WTC11 (cell line): ENCODE measurements at regions not wholly inside any gene's neighbourhood (a gene's known extent, or its start where the extent isn't known, plus 50 kb on each side); places are given as distances from the start of the nearest gene placed in this dataset.

Experiments used
- ATAC-seq: fragments of 200-7000 bp; cut with Tn5 transposase; 2 replicates; pipeline ENCODE4 v1.10.0; 2021; ENCODE audit warnings: mild to moderate bottlenecking, moderate library complexity
- CTCF ChIA-PET: fragments of 300-600 bp; sonication (Branson Sonifier 250); formaldehyde crosslinking; loops from one replicate; lab custom pipeline; 2021; ENCODE audit warnings: antibody characterized with exemption; lab: Charles Lee
- POLR2A ChIA-PET: fragments of 350-600 bp; sonication (Branson Sonifier 250); formaldehyde crosslinking; loops from one replicate; lab custom pipeline; 2021; ENCODE audit warnings: antibody characterized with exemption; lab: Charles Lee
- DNase-seq: peaks from one replicate; pipeline ENCODE4 v3.0.0; 2021; ENCODE audit warnings: low spot score
- H3K27ac Mint-ChIP-seq: 2 replicates; pipeline ENCODE4 v1.8.0; 2021; ENCODE audit warnings: mixed read lengths
- H3K27me3 Mint-ChIP-seq: 2 replicates; pipeline ENCODE4 v1.8.0; 2021; ENCODE audit warnings: low read depth, mild to moderate bottlenecking, moderate library complexity, mixed read lengths
- H3K36me3 Mint-ChIP-seq: 2 replicates; pipeline ENCODE4 v1.8.0; 2021; ENCODE audit warnings: mixed read lengths
- H3K4me1 Mint-ChIP-seq: 2 replicates; pipeline ENCODE4 v1.8.0; 2022; ENCODE audit warnings: mixed read lengths
- H3K4me3 Mint-ChIP-seq: 2 replicates; pipeline ENCODE4 v1.8.0; 2021; ENCODE audit warnings: mild to moderate bottlenecking, moderate library complexity, mixed read lengths
- H3K9me3 Mint-ChIP-seq: 2 replicates; pipeline ENCODE4 v1.8.0; 2021; ENCODE audit warnings: mixed read lengths
- FOXJ3 ChIP-seq: sonication (generic); formaldehyde crosslinking; IDR thresholded peaks from 2 replicates; pipeline ENCODE4 v1.9.0; 2021; ENCODE audit warnings: missing genetic modification reagents, mild to moderate bottlenecking, borderline replicate concordance
- JUN ChIP-seq: sonication (generic); formaldehyde crosslinking; IDR thresholded peaks from 2 replicates; pipeline ENCODE4 v1.8.0; 2023; ENCODE audit warnings: mild to moderate bottlenecking, missing genetic modification reagents
- NR1H2 ChIP-seq: sonication (generic); formaldehyde crosslinking; IDR thresholded peaks from 2 replicates; pipeline ENCODE4 v1.9.0; 2021; ENCODE audit warnings: mild to moderate bottlenecking, moderate library complexity, missing genetic modification reagents
- NR3C1 ChIP-seq: sonication (generic); formaldehyde crosslinking; conservative IDR thresholded peaks from 2 replicates; pipeline ENCODE4 v1.8.1; 2023; ENCODE audit warnings: low read depth, mild to moderate bottlenecking, missing genetic modification reagents
- PRRX2 ChIP-seq: fragments of 250-450 bp; sonication (Bioruptor Pico); IDR thresholded peaks from 2 replicates; pipeline ENCODE4 v1.8.0; 2021; ENCODE audit warnings: mild to moderate bottlenecking
- RORB ChIP-seq: fragments of 250-450 bp; sonication (Bioruptor Pico); IDR thresholded peaks from 2 replicates; pipeline ENCODE4 v1.9.0; 2021; ENCODE audit warnings: mild to moderate bottlenecking
- SMAD4 ChIP-seq: sonication (generic); formaldehyde crosslinking; IDR thresholded peaks from 2 replicates; pipeline ENCODE4 v1.8.0; 2022; ENCODE audit warnings: mild to moderate bottlenecking, missing genetic modification reagents
- SP1 ChIP-seq: sonication (generic); formaldehyde crosslinking; conservative IDR thresholded peaks from 2 replicates; pipeline ENCODE4 v1.8.1; 2022; ENCODE audit warnings: missing genetic modification reagents
- TCF7 ChIP-seq: sonication (generic); formaldehyde crosslinking; IDR thresholded peaks from 2 replicates; pipeline ENCODE4 v1.8.0; 2022; ENCODE audit warnings: mild to moderate bottlenecking, low read depth, missing genetic modification reagents, moderate library complexity
- ZNF317 ChIP-seq: sonication (generic); formaldehyde crosslinking; IDR thresholded peaks from 2 replicates; pipeline ENCODE4 v1.8.1; 2023; ENCODE audit warnings: low read depth, mild to moderate bottlenecking, moderate library complexity, missing genetic modification reagents, borderline replicate concordance
- ZNF396 ChIP-seq: fragments of 250-450 bp; sonication (Bioruptor Pico); IDR thresholded peaks from 2 replicates; pipeline ENCODE4 v1.8.0; 2021; ENCODE audit warnings: mild to moderate bottlenecking, moderate library complexity, borderline replicate concordance
- ZNF423 ChIP-seq: fragments of 250-450 bp; sonication (Bioruptor Pico); IDR thresholded peaks from 2 replicates; pipeline ENCODE4 v2.1.2; 2022; ENCODE audit warnings: mild to moderate bottlenecking, moderate library complexity
- TF ChIP-seq, protein P1 (sequence below): sonication (generic); formaldehyde crosslinking; conservative IDR thresholded peaks from 2 replicates; pipeline ENCODE4 v1.8.1; 2022; ENCODE audit warnings: mild to moderate bottlenecking, missing genetic modification reagents
- TF ChIP-seq, protein P2 (sequence below): sonication (generic); formaldehyde crosslinking; IDR thresholded peaks from 2 replicates; pipeline ENCODE4 v1.8.1; 2023; ENCODE audit warnings: mild to moderate bottlenecking, moderate library complexity, missing genetic modification reagents
- TF ChIP-seq, protein P3 (sequence below): sonication (generic); formaldehyde crosslinking; IDR thresholded peaks from 2 replicates; pipeline ENCODE4 v1.8.1; 2023; ENCODE audit warnings: mild to moderate bottlenecking, missing genetic modification reagents
- TF ChIP-seq, protein P4 (sequence below): sonication (generic); formaldehyde crosslinking; IDR thresholded peaks from 2 replicates; pipeline ENCODE4 v1.8.1; 2023; ENCODE audit warnings: mild to moderate bottlenecking, missing genetic modification reagents
- TF ChIP-seq, protein P5 (sequence below): sonication (generic); formaldehyde crosslinking; IDR thresholded peaks from 2 replicates; pipeline ENCODE4 v1.8.1; 2022; ENCODE audit warnings: low read depth, missing genetic modification reagents, borderline replicate concordance
- TF ChIP-seq, protein P6 (sequence below): fragments of 200-600 bp; IDR thresholded peaks from 2 replicates; pipeline ENCODE4 v1.8.0; 2022; ENCODE audit warnings: antibody characterized with exemption
- TF ChIP-seq, protein P7 (sequence below): sonication (generic); formaldehyde crosslinking; IDR thresholded peaks from 2 replicates; pipeline ENCODE4 v1.8.0; 2022; ENCODE audit warnings: mild to moderate bottlenecking, missing genetic modification reagents
- TF ChIP-seq, protein P8 (sequence below): fragments of 250-450 bp; sonication (Bioruptor Pico); IDR thresholded peaks from 2 replicates; pipeline ENCODE4 v1.9.0; 2021; ENCODE audit warnings: moderate library complexity, mild to moderate bottlenecking, inconsistent platforms, borderline replicate concordance
- TF ChIP-seq, protein P9 (sequence below): fragments of 250-450 bp; sonication (Bioruptor Pico); IDR thresholded peaks from 2 replicates; pipeline ENCODE4 v1.9.0; 2021; ENCODE audit warnings: mild to moderate bottlenecking, borderline replicate concordance

DNA sequence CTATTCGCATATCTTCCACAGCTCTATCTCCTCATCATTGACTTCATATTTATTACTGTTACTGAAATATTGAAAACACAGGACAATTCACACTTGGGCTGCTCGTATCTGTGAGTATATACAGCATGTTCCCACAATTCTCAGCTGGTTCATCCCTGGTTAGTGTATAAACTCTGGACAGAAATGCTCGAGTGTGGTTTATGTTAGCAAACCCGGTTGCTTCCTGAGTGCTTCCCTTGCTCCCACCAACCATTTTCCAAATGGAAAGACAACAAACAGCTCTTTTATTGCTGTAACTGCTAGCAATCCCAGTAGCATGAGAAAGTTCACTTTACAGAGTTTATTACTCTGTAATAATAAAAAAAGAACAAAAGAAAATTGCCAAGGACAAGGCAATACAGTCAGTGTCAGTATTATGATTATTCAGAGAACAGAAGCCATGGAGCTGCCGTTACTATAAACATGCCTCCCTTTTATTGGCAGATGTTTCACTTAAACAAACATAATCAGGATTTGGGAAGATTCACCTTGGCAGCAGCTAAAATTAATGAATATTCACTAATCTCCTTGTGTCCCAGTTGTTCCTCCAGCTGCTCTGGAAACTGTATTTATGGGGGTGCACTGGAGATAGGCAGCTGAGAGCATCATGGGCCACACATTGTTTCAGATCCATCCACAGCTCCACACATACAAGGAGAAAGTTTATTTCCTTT, 134.1 kb upstream of the GUCY1A1 start:
- no peak overlapping the region for H3K27ac Mint-ChIP-seq
- no peaks in the 10 kb centered on the region for H3K36me3 Mint-ChIP-seq
- DNase-seq (no peak), ATAC-seq (no peak)
- ChIA-PET CTCF (no interaction called here), POLR2A (no interaction called here)
- H3K4me1 Mint-ChIP-seq = 0 out of 2 replicates have a peak, but pooled peaks cover 5% of the 10 kb centered on the region
- H3K9me3 Mint-ChIP-seq = no peaks in the 10 kb centered on the region
- no peak overlapping the region for H3K4me3 Mint-ChIP-seq
- H3K27me3 Mint-ChIP-seq = no peaks in the 10 kb centered on the region
- TF ChIP-seq, protein P1, sequence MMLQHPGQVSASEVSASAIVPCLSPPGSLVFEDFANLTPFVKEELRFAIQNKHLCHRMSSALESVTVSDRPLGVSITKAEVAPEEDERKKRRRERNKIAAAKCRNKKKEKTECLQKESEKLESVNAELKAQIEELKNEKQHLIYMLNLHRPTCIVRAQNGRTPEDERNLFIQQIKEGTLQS (CRISPR knock-in tag) = no peak
- TF ChIP-seq, protein P2, sequence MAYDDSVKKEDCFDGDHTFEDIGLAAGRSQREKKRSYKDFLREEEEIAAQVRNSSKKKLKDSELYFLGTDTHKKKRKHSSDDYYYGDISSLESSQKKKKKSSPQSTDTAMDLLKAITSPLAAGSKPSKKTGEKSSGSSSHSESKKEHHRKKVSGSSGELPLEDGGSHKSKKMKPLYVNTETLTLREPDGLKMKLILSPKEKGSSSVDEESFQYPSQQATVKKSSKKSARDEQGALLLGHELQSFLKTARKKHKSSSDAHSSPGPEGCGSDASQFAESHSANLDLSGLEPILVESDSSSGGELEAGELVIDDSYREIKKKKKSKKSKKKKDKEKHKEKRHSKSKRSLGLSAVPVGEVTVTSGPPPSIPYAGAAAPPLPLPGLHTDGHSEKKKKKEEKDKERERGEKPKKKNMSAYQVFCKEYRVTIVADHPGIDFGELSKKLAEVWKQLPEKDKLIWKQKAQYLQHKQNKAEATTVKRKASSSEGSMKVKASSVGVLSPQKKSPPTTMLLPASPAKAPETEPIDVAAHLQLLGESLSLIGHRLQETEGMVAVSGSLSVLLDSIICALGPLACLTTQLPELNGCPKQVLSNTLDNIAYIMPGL (CRISPR knock-in tag) = no peak
- TF ChIP-seq, protein P3, sequence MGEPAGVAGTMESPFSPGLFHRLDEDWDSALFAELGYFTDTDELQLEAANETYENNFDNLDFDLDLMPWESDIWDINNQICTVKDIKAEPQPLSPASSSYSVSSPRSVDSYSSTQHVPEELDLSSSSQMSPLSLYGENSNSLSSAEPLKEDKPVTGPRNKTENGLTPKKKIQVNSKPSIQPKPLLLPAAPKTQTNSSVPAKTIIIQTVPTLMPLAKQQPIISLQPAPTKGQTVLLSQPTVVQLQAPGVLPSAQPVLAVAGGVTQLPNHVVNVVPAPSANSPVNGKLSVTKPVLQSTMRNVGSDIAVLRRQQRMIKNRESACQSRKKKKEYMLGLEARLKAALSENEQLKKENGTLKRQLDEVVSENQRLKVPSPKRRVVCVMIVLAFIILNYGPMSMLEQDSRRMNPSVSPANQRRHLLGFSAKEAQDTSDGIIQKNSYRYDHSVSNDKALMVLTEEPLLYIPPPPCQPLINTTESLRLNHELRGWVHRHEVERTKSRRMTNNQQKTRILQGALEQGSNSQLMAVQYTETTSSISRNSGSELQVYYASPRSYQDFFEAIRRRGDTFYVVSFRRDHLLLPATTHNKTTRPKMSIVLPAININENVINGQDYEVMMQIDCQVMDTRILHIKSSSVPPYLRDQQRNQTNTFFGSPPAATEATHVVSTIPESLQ = no peak
- TF ChIP-seq RORB (no peak), TCF7 (CRISPR knock-in tag) (no peak), PRRX2 (CRISPR knock-in tag) (no peak), ZNF423 (CRISPR knock-in tag) (no peak), ZNF317 (CRISPR knock-in tag) (no peak), ZNF396 (CRISPR knock-in tag) (no peak), NR3C1 (no peak)
- TF ChIP-seq, protein P4, sequence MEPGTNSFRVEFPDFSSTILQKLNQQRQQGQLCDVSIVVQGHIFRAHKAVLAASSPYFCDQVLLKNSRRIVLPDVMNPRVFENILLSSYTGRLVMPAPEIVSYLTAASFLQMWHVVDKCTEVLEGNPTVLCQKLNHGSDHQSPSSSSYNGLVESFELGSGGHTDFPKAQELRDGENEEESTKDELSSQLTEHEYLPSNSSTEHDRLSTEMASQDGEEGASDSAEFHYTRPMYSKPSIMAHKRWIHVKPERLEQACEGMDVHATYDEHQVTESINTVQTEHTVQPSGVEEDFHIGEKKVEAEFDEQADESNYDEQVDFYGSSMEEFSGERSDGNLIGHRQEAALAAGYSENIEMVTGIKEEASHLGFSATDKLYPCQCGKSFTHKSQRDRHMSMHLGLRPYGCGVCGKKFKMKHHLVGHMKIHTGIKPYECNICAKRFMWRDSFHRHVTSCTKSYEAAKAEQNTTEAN (CRISPR knock-in tag) = no peak
- TF ChIP-seq, protein P5, sequence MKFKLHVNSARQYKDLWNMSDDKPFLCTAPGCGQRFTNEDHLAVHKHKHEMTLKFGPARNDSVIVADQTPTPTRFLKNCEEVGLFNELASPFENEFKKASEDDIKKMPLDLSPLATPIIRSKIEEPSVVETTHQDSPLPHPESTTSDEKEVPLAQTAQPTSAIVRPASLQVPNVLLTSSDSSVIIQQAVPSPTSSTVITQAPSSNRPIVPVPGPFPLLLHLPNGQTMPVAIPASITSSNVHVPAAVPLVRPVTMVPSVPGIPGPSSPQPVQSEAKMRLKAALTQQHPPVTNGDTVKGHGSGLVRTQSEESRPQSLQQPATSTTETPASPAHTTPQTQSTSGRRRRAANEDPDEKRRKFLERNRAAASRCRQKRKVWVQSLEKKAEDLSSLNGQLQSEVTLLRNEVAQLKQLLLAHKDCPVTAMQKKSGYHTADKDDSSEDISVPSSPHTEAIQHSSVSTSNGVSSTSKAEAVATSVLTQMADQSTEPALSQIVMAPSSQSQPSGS (CRISPR knock-in tag) = no peak
- TF ChIP-seq, protein P6, sequence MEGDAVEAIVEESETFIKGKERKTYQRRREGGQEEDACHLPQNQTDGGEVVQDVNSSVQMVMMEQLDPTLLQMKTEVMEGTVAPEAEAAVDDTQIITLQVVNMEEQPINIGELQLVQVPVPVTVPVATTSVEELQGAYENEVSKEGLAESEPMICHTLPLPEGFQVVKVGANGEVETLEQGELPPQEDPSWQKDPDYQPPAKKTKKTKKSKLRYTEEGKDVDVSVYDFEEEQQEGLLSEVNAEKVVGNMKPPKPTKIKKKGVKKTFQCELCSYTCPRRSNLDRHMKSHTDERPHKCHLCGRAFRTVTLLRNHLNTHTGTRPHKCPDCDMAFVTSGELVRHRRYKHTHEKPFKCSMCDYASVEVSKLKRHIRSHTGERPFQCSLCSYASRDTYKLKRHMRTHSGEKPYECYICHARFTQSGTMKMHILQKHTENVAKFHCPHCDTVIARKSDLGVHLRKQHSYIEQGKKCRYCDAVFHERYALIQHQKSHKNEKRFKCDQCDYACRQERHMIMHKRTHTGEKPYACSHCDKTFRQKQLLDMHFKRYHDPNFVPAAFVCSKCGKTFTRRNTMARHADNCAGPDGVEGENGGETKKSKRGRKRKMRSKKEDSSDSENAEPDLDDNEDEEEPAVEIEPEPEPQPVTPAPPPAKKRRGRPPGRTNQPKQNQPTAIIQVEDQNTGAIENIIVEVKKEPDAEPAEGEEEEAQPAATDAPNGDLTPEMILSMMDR = no peak
- TF ChIP-seq, protein P7, sequence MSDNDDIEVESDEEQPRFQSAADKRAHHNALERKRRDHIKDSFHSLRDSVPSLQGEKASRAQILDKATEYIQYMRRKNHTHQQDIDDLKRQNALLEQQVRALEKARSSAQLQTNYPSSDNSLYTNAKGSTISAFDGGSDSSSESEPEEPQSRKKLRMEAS (CRISPR knock-in tag) = no peak
- TF ChIP-seq, all 79 proteins: peak for 0

DNA sequence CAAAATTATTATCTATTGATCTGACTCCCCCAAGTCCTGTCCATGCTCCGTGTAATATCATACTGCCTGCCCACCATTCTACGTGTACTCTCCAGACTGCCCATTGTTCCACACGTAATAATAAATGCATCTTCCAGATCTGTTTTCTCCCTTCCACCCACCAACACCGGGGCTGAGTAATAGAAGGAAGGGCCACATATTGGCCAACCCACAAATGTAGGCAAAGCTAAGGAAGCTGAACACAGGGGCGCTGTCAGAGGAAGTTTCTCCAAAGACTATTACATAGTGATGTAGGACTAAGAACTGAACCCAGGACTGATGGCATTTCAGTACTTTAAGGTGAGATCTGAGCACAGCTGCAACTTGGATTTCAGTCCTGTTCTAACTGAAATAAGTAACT, 135.8 kb upstream of the GUCY1A1 start:
- Mint-ChIP-seq H3K27me3 (no peaks in the 10 kb centered on the region), H3K36me3 (no peaks in the 10 kb centered on the region), H3K9me3 (no peaks in the 10 kb centered on the region), H3K27ac (no peak overlapping the region), H3K4me1 (0 out of 2 replicates have a peak, but pooled peaks cover 5% of the 10 kb centered on the region), H3K4me3 (no peak overlapping the region)
- no peak for DNase-seq
- ChIA-PET POLR2A (no interaction called here), CTCF (no interaction called here)
- ATAC-seq = no peak
- TF ChIP-seq SMAD4 (no peak), NR1H2 (CRISPR knock-in tag) (no peak), FOXJ3 (no peak), JUN (CRISPR knock-in tag) (no peak), SP1 (no peak)
- TF ChIP-seq, protein P8, sequence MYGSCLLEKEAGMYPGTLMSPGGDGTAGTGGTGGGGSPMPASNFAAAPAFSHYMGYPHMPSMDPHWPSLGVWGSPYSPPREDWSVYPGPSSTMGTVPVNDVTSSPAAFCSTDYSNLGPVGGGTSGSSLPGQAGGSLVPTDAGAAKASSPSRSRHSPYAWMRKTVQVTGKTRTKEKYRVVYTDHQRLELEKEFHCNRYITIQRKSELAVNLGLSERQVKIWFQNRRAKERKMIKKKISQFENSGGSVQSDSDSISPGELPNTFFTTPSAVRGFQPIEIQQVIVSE (CRISPR knock-in tag) = no peak
- TF ChIP-seq, protein P9, sequence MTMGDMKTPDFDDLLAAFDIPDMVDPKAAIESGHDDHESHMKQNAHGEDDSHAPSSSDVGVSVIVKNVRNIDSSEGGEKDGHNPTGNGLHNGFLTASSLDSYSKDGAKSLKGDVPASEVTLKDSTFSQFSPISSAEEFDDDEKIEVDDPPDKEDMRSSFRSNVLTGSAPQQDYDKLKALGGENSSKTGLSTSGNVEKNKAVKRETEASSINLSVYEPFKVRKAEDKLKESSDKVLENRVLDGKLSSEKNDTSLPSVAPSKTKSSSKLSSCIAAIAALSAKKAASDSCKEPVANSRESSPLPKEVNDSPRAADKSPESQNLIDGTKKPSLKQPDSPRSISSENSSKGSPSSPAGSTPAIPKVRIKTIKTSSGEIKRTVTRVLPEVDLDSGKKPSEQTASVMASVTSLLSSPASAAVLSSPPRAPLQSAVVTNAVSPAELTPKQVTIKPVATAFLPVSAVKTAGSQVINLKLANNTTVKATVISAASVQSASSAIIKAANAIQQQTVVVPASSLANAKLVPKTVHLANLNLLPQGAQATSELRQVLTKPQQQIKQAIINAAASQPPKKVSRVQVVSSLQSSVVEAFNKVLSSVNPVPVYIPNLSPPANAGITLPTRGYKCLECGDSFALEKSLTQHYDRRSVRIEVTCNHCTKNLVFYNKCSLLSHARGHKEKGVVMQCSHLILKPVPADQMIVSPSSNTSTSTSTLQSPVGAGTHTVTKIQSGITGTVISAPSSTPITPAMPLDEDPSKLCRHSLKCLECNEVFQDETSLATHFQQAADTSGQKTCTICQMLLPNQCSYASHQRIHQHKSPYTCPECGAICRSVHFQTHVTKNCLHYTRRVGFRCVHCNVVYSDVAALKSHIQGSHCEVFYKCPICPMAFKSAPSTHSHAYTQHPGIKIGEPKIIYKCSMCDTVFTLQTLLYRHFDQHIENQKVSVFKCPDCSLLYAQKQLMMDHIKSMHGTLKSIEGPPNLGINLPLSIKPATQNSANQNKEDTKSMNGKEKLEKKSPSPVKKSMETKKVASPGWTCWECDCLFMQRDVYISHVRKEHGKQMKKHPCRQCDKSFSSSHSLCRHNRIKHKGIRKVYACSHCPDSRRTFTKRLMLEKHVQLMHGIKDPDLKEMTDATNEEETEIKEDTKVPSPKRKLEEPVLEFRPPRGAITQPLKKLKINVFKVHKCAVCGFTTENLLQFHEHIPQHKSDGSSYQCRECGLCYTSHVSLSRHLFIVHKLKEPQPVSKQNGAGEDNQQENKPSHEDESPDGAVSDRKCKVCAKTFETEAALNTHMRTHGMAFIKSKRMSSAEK = no peak
